CD4-positive, alpha-beta T cell treated with Interleukin-10 for 1 hour (primary cell): ENCODE measurements at regions not wholly inside any gene's neighbourhood (a gene's known extent, or its start where the extent isn't known, plus 50 kb on each side); places are given as distances from the start of the nearest gene placed in this dataset.
"Not testable (repeated sequence)": the region's sequence is repeated elsewhere in the genome, so short reads cannot be mapped to it uniquely, and the experiment has no call there.

Source experiments
- DNase-seq: peaks from one replicate; pipeline ENCODE4 v3.0.0-alpha.2; 2020

DNA sequence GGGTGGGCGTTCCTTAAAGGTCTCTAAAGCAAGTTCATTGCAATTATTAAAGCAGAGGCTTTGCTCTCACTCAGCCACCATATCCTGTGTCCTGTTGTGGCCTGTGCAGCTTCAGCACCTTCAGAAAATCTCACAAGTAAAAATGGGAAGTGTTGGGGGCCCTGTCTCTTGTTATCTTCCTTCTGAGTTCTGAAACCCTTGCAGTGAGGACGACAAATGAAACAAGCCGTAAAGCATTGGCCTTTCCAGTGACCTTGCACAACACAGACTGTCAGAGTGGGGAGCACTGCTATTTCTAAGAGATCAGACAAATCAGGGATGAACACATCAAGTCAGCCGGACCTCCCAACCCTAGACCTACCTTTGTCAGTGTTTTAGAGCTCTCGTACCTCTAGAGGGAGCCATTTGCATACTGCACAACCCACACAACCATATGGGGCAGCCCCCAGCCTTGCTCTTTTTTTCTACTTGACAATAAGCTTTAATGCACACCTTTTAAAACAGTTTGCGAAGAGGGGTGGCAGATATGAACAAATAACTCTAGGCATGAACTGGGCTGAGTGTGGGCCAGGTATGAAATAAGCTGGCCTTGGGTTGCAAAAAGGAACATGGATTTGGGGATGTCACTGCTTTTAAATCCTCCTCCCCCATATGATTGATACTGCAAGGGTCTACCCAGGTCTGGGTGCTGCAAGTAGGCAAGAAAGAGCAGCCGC lies 89.8 kb downstream of the KATNIP start:
- DNase-seq: peak; percentile 21

DNA sequence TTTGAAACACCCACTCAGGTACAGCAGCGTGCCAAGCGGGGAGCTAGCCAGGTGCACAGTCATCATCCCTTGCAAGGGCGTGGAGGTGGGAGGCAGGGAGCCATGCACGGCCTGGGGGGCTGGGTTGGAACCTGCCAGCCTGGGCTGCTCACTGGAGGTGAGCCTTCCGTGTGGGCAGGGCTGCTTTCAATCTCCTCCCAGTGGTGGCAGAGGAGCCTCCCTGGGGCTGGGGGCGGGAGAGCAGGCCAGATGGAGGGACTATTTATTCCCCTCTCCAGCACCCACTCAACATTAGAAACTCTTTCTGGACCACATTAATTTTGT lies 90.3 kb downstream of the KATNIP start:
- DNase-seq: no peak

DNA sequence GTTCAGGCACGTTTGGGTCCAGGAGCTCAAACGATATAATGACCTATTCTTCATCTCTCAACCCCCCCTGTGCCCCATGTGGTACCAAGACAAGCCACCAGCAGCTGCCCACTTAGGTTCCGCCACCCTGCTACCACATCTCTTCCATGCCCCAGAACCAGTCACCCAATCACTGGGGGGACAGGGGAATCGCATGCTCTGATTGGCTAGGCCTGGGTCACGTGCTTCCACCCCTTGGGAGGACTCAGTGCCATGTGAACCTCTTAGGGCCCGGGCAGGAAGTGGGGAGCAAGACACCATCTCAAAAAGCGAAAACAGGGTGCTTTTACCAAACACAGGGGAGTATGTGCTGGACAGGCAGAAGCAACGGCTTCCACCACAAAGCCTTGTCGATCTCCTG lies 91.3 kb downstream of the KATNIP start:
- DNase-seq: no peak

DNA sequence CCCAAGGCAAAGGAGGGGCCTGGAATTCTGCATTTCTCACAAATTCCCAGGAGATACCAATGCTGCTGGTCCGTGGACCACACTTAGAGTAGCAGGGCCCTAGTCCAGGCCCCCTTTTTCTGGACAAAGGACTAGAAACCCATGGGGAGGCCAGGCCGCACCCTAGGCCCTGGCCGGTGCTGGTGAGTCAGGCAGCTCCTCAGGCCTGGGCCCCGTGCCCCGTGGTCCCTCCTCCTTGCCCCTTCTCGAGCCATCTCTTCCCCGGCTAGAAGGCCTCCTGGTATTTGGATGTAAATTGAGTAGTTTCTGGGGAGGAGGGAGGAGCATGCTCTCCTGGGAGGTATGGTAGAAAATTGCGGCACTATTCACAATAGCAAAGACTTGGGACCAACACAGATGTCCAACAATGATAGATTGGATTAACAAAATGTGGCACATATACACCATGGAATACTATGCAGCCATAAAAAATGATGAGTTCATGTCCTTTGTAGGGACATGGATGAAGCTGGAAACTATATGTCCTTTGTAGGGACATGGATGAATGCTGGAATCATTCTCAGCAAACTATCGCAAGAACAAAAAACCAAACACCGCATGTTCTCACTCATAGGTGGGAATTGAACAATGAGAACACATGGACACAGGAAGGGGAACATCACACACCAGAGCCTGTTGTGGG lies 91.9 kb downstream of the KATNIP start:
- not testable (repeated sequence) for DNase-seq

DNA sequence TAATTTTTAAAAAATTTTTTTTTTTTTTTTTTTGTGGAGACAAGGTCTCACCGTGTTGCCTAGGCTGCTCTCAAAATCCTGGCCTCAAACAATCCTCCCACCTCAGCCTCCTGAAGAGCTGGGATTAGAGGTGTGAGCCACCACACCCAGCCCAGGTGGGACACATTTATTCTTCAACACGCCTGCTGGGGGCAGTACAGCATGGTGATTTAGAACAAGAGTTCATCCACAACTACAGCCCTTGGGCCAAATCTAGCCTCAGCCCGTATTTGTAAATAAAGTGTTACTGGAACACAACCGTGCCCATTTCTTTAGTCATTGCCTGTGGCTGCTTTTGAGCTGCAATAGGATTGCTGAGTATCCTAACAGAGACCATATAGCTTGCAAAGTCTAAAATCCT lies 92.8 kb downstream of the KATNIP start:
- DNase-seq: no peak

DNA sequence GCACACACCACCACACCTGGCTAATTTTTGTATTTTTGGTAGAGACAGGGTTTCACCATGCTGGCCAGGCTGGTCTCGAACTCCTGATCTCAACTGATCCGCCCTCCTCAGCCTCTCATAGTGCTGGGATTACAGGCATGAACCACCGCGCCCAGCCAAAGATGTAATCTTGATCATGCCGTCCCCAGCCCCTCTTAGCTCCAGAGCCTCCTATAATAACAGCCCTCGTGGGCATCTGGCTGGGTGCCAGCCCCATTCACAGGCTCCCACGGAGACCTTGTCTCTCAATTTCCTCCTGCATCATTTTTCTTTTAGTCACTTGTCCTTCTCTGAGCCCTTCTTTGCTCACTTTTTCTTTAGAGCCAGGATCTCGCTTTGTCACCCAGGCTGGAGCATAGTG lies 94.2 kb downstream of the KATNIP start:
- DNase-seq: no peak

DNA sequence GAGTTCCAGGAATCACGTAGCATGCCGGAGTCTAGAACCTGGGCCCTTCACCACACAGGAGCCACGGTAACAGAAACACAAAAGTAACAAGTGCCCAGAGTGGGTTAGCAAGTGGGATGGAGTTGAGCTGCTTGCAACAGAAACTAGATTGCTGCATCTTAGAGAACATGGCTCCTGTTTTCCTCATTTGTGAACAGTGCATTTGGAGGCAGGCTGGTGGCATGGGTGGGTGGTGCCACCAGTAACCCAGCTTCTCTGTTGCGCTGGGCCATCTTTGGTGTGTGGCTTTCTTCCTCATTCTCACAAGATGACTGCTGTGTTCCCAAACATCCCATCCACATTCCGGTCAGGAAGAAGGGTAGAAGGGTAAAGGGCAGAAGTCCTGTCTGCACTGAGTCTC lies 95.5 kb downstream of the KATNIP start:
- no peak for DNase-seq

DNA sequence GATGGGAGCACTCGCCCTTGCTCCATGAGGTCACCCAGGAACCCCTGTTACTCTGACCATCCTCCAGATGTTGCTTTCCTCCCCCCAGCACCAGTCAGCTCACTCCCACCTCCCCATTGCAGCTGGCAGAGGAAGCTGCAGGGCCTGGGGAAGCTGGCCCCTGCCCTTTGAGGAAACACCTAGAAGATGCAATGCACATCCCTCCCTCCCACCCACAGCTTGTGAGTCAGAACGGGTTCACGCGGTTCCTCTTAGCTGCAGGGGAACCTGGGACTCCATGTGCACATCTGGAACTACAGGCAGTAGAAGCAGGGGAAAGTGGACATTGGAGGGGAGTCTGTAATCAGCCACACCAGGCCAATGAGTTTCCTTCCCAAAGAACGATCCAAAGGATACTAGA lies 96.9 kb downstream of the KATNIP start:
- no peak for DNase-seq

DNA sequence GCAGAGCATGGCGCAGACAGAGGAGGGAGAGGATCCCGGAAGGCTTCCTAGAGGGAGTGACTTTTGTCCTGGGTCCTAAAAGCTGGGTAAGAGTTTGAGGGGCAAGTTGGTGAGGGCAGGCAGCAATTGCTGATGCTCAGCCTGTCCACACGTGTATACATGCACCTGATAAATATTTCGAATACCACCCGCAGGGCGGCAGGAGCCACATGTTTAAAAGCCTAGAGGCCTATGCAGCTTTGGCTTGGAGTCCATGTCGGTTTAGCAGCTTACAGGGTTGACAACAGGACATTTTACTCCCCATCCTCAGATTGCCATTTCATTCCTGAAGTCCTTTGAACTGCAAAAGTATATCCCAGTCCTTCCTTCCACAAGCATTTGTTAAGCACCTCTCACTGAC lies 99.1 kb downstream of the KATNIP start:
- no peak for DNase-seq

DNA sequence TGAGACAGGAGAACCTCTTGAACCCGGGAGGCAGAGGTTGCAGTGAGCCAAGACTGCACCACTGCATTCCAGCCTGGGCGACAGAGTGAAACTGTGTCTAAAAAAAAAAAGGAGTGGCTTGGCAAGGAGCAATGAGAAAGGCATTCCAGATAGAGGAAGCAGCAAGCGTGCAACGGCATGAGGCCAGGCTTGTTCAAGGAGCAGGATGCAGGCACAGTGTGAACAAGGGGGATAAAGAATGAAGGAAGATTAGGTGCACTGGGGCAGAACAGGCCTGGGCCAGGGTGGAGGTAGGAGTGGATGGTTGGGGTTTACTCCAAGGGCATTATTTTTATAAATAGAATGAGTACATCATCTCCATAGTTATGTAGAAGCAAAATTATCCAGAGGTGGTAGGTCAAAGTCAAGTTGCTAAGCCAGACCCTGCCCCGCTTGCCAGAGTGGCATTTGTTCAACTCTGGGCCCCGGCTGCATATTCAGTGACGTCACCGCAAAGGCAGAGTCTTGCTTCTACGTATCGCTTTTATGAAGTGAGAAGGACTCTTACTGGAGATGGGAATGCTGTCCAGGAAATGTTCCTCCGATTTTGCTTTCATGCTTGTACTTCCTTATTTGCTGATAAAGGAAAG lies 100.2 kb downstream of the KATNIP start:
- DNase-seq: no peak

DNA sequence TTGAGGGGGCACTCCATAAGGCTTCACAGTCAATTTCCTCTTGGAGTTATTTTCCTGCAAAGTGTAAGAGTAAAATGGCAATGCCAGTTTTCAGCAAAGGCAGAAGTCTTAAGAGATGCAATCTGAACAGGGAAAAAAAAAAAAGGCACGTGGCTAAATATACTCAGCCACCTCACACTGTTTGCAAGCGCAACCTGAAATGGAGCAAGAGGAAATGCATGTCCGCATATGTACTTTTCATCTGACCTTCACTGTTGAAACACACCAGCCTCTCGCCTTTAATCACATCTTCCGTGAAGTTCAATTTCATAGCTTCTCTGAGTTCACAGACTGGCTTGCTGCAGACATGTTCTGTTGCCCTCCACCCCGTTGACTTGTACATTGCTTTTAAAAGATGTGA lies 101.4 kb downstream of the KATNIP start:
- DNase-seq: no peak

DNA sequence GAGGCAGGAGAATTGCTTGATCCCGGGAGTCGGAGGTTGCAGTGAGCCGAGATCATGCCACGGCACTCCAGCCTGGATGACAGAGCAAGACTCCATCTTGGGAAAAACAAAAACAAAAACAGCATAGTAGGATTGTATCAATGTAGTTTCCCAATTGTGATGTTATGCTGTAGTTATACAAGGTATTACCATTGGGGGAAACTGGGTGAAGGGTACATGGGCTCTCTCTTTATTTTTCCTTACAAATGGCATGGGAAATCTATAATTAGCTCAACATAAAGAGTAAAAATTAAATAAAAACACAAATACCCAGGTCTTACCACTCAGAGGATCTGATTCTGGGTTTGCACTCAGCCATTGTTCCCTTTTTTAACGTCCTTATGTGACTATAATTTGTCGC lies 107.9 kb downstream of the KATNIP start:
- no peak for DNase-seq

DNA sequence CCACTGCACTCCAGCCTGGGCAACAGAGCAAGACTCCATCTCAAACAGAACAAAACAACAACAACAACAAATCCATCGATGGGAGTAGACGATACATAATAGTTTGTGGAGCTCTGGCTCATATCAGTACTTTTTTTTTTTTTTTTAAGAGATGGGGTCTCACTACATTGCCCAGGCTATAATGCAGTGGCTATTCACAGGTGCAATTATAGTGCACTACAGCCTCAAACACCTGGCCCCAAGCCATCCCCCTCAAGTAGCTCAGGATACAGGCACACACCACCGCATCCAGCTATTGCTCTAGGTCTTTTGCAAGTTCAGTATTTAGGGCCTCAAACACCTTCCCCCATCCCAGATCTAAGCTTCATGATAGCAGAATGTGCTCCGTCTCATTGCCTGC lies 110.6 kb downstream of the KATNIP start:
- no peak for DNase-seq

DNA sequence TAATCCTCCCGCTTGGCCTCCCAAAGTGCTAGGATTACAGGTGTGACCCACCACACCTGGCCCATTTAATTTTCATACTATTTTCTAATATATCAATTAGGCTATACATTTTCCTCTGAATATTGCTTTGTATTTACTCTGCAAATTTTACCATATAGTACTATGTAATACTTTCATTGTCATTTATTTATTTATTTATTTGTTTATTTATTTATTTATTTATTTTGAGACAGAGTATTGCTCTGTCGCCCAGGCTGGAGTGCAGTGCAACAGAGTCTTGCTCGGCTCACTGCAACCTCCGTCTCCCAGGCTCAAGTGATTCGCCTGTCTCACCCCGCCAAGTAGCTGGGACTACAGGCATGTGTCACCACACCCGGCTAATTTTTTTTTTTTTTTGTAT lies 113.3 kb downstream of the KATNIP start:
- not testable (repeated sequence) for DNase-seq

DNA sequence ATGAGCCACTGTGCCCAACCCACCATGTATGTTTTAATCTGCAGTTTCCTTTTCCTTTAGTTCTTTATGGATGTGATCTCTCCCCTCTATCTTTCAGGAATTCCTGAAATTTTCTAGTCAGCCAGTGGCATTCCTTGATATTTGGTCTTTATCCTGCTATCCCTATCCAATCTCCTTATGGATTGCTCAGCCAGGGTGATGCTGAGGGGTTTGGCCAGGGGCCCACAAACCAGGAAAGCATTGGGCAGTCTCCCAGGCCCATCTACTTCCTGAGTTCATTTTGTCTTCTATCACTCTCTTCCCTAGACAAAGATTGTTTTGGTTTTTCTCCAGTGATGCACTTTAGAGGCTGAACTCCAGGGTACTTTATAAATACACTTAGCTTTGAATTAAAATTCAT lies 115.9 kb downstream of the KATNIP start:
- DNase-seq: no peak

DNA sequence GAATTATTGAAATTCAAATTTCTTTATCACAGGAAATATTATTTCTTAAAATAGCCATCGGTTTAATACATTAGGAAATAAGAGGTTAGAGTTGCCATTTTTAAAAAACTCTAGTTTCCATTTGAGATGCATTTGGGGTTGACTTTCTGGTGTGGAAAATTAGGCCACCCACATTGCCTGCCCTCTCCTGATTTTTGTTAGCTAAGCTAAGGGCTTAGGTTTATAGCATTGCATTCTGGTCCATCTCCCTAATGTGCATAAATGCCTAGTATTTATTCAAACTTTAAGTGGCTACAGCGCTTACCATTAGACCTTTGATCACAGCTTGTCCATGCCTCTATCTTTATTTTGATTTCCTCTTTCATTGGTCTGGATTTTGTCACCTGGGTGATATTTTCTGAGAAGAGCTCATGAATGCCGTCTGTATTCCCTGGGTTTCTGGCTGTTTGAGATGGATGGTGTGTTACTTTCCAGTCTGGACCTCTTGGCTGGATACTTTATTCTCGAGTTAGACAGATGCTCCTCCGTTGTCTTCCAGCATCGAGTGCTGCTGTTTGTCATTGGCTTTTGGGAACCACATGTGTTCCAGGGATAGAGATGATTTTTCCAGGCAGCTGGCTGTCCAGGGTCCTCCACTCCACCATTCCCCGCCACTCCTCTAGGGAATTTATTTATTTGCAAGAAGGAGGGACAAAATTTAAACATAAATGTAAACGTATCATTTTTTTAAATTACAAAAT lies 120.3 kb downstream of the KATNIP start:
- no peak for DNase-seq

DNA sequence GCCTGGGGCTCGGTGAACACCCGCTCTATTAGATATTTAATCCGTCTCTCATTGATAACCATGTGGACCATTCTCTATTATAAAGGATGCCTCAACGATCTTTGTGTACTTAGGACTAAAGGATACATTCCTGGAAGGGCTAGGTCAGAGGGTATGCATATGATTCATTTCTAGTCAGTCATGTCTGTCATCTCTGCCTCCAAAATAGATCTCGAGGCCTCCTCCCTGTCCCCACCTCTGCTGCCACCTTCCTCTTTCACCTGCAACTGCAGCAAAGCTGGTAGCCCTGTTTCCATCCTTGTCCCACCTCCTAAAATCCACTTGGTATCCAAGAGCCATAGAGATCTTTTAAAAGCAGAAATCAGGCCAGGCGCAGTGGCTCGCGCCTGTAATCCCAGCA lies 121.5 kb downstream of the KATNIP start:
- no peak for DNase-seq

DNA sequence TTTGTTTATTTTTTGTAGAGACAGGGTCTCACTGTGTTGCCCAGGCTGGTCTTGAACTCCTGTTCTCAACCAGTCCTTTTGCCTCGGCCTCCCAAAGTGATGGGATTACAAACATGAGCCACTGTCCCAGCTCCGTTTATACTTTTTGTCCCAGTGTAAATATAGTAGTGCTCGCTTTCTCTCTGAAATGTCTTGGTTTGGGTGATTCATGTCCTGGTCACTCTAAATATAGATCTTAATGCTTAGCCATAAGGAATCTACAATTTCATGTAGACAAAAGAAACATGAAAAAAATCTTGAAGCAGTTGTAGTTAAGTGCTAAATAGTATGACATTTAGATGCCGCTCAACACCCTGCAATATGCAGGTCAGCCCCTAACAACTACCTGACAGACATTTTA lies 126.9 kb downstream of the KATNIP start:
- DNase-seq: no peak

DNA sequence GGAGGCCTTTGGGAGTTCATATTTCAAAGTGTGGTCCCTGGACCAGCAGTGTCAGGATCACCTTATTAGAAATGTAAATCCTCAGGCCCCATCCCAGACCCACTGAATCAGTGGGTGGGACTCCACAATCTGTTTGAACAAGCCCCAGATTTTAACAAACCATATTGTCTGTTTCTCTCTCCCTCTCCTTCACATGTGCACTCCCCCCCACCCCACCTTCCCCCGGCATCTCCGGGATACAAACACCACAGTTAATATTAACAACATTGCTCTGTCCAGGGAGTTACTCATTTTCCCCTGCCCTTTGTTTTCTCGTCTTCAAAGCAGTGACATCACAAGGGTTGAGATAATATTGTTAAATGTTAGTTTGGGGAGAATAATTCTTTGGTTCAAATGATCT lies 127.3 kb downstream of the KATNIP start:
- no peak for DNase-seq

DNA sequence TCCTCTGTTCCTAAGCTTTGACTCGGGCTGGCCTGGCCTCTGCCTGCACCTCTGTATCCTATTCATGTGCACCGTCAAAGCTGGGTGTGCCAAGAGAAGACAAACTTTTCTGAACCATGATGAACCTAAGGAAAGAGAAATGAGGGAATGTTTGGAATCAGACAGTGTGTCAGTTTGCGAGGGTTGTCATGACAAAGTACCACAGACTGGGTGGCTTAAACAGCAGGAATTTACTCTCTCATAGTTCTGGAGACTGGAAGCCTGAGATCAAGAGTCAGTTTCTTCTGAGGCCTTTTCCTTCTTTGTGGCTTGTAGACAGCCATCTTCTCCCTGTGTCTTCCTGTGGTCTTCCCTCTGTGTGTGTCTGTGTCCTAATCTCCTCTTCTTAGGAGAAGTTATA lies 129.0 kb downstream of the KATNIP start:
- DNase-seq: no peak

DNA sequence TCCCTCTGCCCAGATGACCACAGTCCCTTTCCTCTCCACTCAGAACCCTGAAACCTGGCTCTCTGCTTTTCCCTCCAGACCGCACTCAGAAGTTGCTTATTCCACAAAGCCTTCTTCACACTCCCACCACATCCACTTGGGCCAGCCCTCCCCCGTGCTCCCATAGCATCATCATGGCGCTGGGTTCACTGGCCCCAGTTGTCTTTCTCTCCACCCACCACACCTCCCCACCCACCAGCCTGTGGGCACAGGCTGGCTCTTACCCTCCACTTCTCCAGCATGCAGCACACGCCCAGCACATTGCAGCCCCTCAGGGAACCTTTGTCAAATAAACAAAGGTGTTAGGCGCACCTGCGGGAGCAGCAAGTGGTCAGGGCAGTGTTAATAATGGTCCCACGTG lies 130.0 kb downstream of the KATNIP start:
- no peak for DNase-seq

DNA sequence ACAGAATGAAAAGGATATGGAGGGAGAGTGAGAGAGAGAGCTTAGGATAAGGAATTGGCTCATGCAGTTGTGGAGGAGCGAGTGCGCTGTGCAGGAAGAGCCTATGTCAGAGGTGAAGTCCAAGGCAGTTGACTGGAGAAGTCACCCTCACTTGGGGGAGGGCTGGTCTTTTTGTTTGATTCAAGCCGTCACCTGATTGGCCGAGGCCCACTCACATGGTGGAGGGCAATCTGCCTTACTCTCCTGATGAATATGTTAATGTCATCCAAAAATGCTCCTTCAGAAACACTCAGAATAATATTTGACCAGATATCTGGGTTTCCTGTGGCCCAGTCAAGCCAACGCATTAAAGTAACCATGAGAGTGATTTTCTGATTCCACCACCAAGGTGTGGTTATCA lies 131.7 kb downstream of the KATNIP start:
- DNase-seq: no peak

DNA sequence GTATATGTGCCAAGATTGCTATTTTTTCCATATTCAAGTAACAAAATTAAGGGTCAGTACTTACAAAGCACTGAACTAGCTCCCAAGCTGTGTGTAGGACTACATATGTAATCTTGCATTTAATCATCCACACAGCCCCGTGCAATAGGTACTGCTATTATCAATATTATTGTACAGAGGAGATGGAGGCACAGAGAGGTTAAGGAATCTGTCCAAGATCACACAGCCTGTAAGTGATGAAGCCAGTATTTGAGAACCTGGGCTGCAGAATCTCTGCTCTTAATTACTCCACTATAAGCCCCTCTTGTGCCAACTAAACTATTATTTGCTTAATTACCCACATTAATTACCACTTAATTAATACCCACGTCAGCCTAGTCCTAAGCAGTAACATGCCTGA lies 134.1 kb downstream of the KATNIP start:
- no peak for DNase-seq

DNA sequence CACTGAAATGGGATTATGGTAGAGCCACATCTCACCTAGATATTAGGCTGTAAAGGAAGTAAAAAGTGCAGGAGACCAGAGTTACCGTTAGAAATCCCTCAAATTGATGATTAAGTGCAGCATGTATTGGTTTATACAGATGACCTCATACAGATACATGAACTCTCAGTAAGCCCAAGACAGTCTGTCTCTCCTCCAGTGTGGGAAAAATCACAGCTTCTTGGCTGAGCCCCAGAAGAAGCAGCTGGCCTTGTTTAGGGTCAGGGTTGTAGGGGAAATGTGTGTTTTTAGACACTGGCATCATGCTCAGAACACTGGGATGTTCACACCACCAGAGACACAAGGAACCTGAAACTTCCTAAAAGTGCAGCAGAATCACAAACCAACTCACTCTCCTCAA lies 135.9 kb downstream of the KATNIP start:
- DNase-seq: no peak
